ENCODE measurements at regions not wholly inside any gene's neighbourhood (a gene's known extent, or its start where the extent isn't known, plus 50 kb on each side); places are given as distances from the start of the nearest gene placed in this dataset.
A peak's percentile ranks its signal among the peaks of the same experiment; 100 is the strongest.

DNA sequence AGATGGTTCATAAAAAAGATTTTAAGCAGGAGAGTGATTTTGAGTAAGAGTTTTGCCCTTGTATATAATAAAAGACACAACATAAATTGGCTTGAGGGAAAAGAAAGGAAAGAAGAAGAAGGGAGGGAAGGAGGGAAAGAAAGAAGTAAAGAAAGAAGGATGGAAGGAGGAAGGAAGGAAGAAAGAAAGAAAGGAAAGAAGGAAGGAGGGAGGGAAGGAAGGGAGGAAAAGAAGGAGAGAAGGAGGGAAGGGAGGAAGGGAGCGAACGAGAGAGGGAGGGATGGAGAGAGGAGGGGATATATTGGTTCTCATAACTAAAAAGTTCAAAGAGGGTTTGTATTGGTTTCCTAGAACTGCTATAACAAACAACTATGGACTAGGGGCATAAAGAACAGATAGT is 62.2 kb upstream of the PAX7 start:
- H3K36me3 ChIP-seq (ENCODE audit: control insufficient read depth in 2 of 2, insufficient read depth in 1 of 2, low read length in 2 of 2), result no peaks in the 10 kb centered on the region
- H3K27ac ChIP-seq (ENCODE audit: extremely low read depth, low read depth, low read length), result no peak overlapping the region
- no peaks in the 10 kb centered on the region for H3K9me3 ChIP-seq (ENCODE audit: control insufficient read depth, insufficient read depth, low read depth, low read length)
- TF ChIP-seq ZNF274 (IDR thresholded peaks at IDR 0.05; ENCODE audit: low read length), result no peak
- no peak for TF ChIP-seq ZNF274 (tag by site-specific recombination; IDR thresholded peaks at IDR 0.05; ENCODE audit: borderline replicate concordance)
- peak; percentile 85 for TF ChIP-seq ZNF366 (tag by site-specific recombination; conservative IDR thresholded peaks at IDR 0.05)
- no peak overlapping the region for H3K4me3 ChIP-seq (ENCODE audit: low read depth, low read length)
- H3K4me1 ChIP-seq (ENCODE audit: control insufficient read depth, insufficient read depth, low read length), result no peaks in the 10 kb centered on the region
- CTCF ChIA-PET, result interaction anchor here (0.7 to 1.1 kb wide), 3 partner anchors 9 to 1104 kb away, joined by 3 read pairs; no protein-coding TSS in a partner anchor
- POLR2A ChIA-PET, result no interaction called here

DNA sequence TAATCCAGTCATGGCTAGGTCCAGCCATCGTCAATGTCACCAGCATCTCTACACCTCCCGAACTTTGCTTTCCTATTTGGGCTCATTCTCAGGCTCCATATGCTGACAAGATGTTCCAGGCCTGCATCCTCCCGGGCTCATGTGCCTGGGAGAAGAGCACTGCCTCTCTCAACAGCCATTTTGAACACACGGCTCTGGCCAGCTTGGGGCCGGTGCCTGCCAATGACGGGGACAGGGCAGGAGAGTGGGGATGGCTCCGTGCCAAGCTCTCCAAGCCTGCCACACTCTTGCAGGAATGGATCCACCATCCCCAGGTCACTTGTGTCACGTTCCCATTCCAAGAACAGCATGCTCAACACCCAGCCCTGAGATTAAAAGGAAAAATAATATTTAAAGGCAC is 61.4 kb upstream of the PAX7 start:
- TF ChIP-seq REPIN1 (tag by site-specific recombination; IDR thresholded peaks at IDR 0.05; ENCODE audit: low read depth) (no peak), ZNF548 (tag by site-specific recombination; IDR thresholded peaks at IDR 0.05) (no peak)
- H3K36me3 ChIP-seq (ENCODE audit: control insufficient read depth in 2 of 2, insufficient read depth in 1 of 2, low read length in 2 of 2), result no peaks in the 10 kb centered on the region
- ChIA-PET CTCF (interaction anchor here (0.8 kb wide), 1 partner anchor 28 kb away, joined by 3 read pairs; no protein-coding TSS in a partner anchor), POLR2A (no interaction called here)
- no peak overlapping the region for H3K27ac ChIP-seq (ENCODE audit: extremely low read depth, low read depth, low read length)
- no peak overlapping the region for H3K4me3 ChIP-seq (ENCODE audit: low read depth, low read length)
- no peaks in the 10 kb centered on the region for H3K4me1 ChIP-seq (ENCODE audit: control insufficient read depth, insufficient read depth, low read length)
- H3K9me3 ChIP-seq (ENCODE audit: control insufficient read depth, insufficient read depth, low read depth, low read length), result no peaks in the 10 kb centered on the region

DNA sequence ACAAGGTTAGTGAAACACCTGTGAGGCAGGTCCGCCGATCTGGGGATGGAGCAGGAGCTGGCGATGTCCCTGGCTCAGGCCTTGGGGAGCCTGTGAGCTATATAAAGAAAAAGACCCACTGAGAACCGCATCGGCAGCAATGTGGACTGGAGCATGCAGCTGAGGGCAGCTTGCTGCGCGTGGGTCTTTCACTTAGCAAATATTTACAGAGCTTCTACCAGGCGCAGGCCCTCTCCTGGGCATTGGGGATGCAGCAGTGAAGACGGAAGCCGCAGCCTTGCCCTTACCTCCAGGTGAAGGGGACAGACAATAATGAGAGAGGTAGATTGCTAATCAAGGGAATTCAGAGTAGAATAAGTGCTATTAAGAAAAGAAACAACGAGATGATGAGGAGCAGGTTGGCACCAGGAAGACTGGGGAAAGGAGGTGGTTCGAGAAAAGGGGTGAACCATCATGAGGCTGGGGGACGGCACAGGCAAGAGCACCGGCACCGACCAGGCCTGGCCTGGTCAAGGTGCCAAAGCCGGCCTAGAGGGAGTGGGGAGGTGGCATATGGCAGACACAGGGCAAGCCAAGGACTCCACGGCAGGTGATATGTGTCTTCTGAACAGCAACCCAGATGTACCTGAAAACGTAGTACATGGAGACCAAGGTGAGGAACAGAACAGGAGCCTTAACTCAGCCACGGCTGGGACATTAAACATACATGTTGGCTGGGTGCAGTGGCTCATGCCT is 60.7 kb upstream of the PAX7 start:
- no peak for TF ChIP-seq ZNF366 (tag by site-specific recombination; conservative IDR thresholded peaks at IDR 0.05)
- TF ChIP-seq, protein P1, sequence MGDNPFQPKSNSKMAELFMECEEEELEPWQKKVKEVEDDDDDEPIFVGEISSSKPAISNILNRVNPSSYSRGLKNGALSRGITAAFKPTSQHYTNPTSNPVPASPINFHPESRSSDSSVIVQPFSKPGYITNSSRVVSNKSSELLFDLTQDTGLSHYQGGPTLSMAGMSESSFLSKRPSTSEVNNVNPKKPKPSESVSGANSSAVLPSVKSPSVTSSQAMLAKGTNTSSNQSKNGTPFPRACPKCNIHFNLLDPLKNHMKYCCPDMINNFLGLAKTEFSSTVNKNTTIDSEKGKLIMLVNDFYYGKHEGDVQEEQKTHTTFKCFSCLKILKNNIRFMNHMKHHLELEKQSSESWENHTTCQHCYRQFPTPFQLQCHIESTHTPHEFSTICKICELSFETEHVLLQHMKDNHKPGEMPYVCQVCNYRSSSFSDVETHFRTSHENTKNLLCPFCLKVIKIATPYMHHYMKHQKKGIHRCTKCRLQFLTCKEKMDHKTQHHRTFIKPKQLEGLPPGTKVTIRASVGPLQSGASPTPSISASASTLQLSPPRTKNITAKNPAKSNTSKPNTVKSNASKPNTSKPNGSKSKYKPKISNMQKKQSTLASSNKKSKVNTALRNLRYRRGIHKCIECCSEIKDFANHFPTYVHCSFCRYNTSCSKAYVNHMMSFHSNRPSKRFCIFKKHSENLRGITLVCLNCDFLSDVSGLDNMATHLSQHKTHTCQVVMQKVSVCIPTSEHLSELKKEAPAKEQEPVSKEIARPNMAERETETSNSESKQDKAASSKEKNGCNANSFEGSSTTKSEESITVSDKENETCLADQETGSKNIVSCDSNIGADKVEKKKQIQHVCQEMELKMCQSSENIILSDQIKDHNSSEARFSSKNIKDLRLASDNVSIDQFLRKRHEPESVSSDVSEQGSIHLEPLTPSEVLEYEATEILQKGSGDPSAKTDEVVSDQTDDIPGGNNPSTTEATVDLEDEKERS (tag by site-specific recombination; IDR thresholded peaks at IDR 0.05), result no peak
- H3K4me3 ChIP-seq (ENCODE audit: low read depth, low read length), result no peak overlapping the region
- no peaks in the 10 kb centered on the region for H3K9me3 ChIP-seq (ENCODE audit: control insufficient read depth, insufficient read depth, low read depth, low read length)
- H3K36me3 ChIP-seq (ENCODE audit: control insufficient read depth in 2 of 2, insufficient read depth in 1 of 2, low read length in 2 of 2), result no peaks in the 10 kb centered on the region
- H3K27ac ChIP-seq (ENCODE audit: extremely low read depth, low read depth, low read length), result no peak overlapping the region
- H3K4me1 ChIP-seq (ENCODE audit: control insufficient read depth, insufficient read depth, low read length), result no peaks in the 10 kb centered on the region
- CTCF ChIA-PET, result interaction anchor here (0.8 kb wide), 1 partner anchor 27 kb away, joined by 3 read pairs; no protein-coding TSS in a partner anchor
- POLR2A ChIA-PET, result no interaction called here

DNA sequence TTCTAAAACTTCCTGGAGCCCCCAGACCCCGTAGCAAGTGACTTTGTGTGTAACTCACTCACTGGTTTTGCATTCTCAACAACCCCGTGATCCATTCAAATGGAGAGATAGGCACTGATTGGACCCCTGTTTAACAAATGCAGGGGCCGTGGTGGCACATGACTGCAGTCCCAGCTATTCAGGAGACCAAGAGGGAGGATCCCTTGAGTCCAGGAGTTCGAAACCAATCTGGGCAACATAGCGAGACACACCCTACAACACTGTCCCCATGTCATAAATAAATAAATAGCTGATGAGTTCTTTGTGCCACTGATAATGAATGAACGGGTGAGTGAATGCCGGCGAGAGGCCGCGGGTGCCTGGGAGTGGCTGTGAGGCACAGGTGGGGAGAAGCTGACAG is 59.4 kb upstream of the PAX7 start:
- H3K4me3 ChIP-seq (ENCODE audit: low read depth, low read length), result no peak overlapping the region
- no peaks in the 10 kb centered on the region for H3K4me1 ChIP-seq (ENCODE audit: control insufficient read depth, insufficient read depth, low read length)
- ChIA-PET CTCF (interaction anchor here (1.0 to 3.3 kb wide), 3 partner anchors 8 to 13 kb away, joined by 5 to 16 read pairs (median 5); no protein-coding TSS in a partner anchor), POLR2A (no interaction called here)
- H3K36me3 ChIP-seq (ENCODE audit: control insufficient read depth in 2 of 2, insufficient read depth in 1 of 2, low read length in 2 of 2), result no peaks in the 10 kb centered on the region
- TF ChIP-seq MEIS1 (CRISPR knock-in tag; IDR thresholded peaks at IDR 0.05; ENCODE audit: borderline replicate concordance), result no peak
- TF ChIP-seq, protein P2, sequence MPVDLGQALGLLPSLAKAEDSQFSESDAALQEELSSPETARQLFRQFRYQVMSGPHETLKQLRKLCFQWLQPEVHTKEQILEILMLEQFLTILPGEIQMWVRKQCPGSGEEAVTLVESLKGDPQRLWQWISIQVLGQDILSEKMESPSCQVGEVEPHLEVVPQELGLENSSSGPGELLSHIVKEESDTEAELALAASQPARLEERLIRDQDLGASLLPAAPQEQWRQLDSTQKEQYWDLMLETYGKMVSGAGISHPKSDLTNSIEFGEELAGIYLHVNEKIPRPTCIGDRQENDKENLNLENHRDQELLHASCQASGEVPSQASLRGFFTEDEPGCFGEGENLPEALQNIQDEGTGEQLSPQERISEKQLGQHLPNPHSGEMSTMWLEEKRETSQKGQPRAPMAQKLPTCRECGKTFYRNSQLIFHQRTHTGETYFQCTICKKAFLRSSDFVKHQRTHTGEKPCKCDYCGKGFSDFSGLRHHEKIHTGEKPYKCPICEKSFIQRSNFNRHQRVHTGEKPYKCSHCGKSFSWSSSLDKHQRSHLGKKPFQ (tag by site-specific recombination; IDR thresholded peaks at IDR 0.05), result no peak
- TF ChIP-seq ZSCAN30 (tag by site-specific recombination; IDR thresholded peaks at IDR 0.05), result no peak
- no peak for TF ChIP-seq ZNF747 (tag by site-specific recombination; IDR thresholded peaks at IDR 0.05)
- TF ChIP-seq SCRT2 (tag by site-specific recombination; IDR thresholded peaks at IDR 0.05), result no peak
- TF ChIP-seq KLF1 (tag by site-specific recombination; IDR thresholded peaks at IDR 0.05), result no peak
- TF ChIP-seq ZNF350 (tag by site-specific recombination; IDR thresholded peaks at IDR 0.05), result no peak
- TF ChIP-seq BCL11A (tag by site-specific recombination; IDR thresholded peaks at IDR 0.05; ENCODE audit: low read depth), result no peak
- TF ChIP-seq ZNF610 (tag by site-specific recombination; IDR thresholded peaks at IDR 0.05; ENCODE audit: borderline replicate concordance), result no peak
- no peak overlapping the region for H3K27ac ChIP-seq (ENCODE audit: extremely low read depth, low read depth, low read length)
- H3K9me3 ChIP-seq (ENCODE audit: control insufficient read depth, insufficient read depth, low read depth, low read length), result no peaks in the 10 kb centered on the region
